ENCODE measurements at regions not wholly inside any gene's neighbourhood (a gene's known extent, or its start where the extent isn't known, plus 50 kb on each side); places are given as distances from the start of the nearest gene placed in this dataset.

DNA sequence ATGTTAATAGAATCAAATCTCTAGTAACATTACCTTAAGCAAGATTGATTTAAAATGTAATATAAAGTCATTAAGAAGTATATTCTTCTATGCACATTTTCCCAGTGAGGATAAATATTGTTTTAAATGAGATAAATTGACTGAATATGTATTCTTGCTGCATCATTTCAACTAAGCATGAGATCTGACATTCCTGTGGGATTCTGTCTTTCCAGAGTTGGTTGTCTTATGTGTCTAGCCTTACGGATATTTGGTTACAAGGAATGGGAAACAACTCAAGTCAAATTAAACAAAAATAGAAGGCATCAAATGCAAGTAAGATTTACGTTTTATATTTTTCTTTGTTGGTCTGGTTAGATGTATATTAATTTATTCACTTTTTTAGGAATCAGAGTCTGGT lies 287.5 kb downstream of the PTGER3 start:
- intact Hi-C loops (cut with DNase I): no loop called here
- 60 to 75% methylated on average over 2 of the region's 2 CpGs for WGBS, 2 donors
- no peak overlapping the region for H3K27ac ChIP-seq
- no peaks in the 10 kb centered on the region for H3K36me3 ChIP-seq
- no peak overlapping the region for H3K4me3 ChIP-seq (replicated peaks in 1 of 3)
- DNase-seq: no peak
- no peaks in the 10 kb centered on the region for H3K9me3 ChIP-seq
- H3K4me1 ChIP-seq: no peaks in the 10 kb centered on the region
- TF ChIP-seq, protein P1, sequence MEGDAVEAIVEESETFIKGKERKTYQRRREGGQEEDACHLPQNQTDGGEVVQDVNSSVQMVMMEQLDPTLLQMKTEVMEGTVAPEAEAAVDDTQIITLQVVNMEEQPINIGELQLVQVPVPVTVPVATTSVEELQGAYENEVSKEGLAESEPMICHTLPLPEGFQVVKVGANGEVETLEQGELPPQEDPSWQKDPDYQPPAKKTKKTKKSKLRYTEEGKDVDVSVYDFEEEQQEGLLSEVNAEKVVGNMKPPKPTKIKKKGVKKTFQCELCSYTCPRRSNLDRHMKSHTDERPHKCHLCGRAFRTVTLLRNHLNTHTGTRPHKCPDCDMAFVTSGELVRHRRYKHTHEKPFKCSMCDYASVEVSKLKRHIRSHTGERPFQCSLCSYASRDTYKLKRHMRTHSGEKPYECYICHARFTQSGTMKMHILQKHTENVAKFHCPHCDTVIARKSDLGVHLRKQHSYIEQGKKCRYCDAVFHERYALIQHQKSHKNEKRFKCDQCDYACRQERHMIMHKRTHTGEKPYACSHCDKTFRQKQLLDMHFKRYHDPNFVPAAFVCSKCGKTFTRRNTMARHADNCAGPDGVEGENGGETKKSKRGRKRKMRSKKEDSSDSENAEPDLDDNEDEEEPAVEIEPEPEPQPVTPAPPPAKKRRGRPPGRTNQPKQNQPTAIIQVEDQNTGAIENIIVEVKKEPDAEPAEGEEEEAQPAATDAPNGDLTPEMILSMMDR (IDR thresholded peaks at IDR 0.05): no peak
- TF ChIP-seq POLR2A (IDR thresholded peaks at IDR 0.05): no peak
- H3K27me3 ChIP-seq: no peaks in the 10 kb centered on the region

DNA sequence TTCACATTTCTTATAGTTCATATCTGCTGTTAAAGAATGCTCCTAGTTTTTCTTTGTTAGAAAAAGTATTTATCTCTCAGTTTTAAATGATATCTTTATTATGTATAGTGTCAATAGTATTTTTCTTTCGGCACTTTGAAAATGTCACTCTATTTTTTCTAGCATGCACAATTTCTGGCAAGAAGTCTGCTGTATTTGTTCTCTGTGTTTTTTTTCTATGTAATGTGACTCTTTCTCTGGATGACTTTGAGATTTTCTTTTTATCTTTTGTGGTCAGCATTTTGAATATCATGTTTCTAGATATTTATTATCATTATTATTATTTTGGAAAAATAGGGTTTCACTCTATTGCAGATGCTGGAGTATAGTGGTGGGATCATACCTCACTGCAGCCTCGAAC lies 285.2 kb downstream of the PTGER3 start:
- DNase-seq: no peak
- no peaks in the 10 kb centered on the region for H3K36me3 ChIP-seq
- intact Hi-C loops (cut with DNase I): no loop called here
- H3K4me1 ChIP-seq: no peaks in the 10 kb centered on the region
- WGBS, 2 donors: 90 to 92% methylated on average over 2 of the region's 2 CpGs
- H3K4me3 ChIP-seq (replicated peaks in 1 of 3): no peak overlapping the region
- H3K27ac ChIP-seq: no peak overlapping the region
- no peaks in the 10 kb centered on the region for H3K27me3 ChIP-seq
- no peaks in the 10 kb centered on the region for H3K9me3 ChIP-seq
- TF ChIP-seq, protein P1 (IDR thresholded peaks at IDR 0.05): no peak
- TF ChIP-seq POLR2A (IDR thresholded peaks at IDR 0.05): no peak

DNA sequence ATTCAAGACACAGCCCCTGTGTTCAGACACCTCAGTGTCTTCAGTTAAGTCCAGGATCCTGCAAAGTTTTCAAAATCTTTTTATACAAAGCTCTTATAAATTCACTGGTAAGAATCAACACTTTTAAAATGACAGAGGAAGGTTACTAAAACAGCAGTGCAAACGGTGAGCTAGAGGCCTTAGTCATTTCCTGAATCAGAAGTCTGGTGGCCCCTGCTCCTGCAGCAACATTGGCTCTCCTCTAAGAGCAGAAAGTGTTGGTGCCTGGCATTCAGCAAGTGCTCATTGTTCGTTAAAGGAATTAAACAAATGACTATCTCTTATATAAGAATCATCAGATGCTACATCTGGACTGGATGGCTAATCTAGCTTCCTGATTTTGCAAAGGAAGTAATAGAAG lies 282.9 kb downstream of the PTGER3 start:
- DNase-seq: no peak
- H3K9me3 ChIP-seq: no peaks in the 10 kb centered on the region
- no peaks in the 10 kb centered on the region for H3K4me1 ChIP-seq
- no peaks in the 10 kb centered on the region for H3K36me3 ChIP-seq
- no peaks in the 10 kb centered on the region for H3K27me3 ChIP-seq
- H3K4me3 ChIP-seq (replicated peaks in 1 of 3): no peak overlapping the region
- no peak for TF ChIP-seq POLR2A (IDR thresholded peaks at IDR 0.05)
- TF ChIP-seq, protein P1 (IDR thresholded peaks at IDR 0.05): no peak
- no peak overlapping the region for H3K27ac ChIP-seq
- intact Hi-C loops (cut with DNase I): no loop called here
- 40 to 43% methylated on average over 2 of the region's 2 CpGs for WGBS, 2 donors

DNA sequence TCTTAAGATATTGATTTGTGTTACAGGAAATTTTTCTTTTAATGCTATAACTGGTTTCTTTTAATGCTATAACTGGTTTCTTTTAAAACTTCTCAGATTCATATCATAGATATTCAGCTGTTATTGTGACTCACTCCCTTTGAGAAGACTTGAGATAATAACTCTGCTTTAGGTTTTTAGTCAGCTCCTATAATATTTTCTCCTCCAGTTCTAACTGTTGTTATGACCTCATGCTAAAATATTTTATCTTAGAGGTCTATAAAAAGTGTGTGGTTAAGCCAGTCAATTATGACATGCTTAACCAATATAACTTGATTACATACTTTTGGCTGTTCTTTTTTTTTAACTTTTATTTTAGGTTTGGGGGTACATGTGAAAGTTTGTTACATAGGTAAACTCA lies 280.2 kb downstream of the PTGER3 start:
- Histone ChIP-seq H3K27ac (no peak overlapping the region), H3K9me3 (no peaks in the 10 kb centered on the region), H3K27me3 (no peaks in the 10 kb centered on the region), H3K4me3 (replicated peaks in 1 of 3) (no peak overlapping the region), H3K36me3 (no peaks in the 10 kb centered on the region), H3K4me1 (no peaks in the 10 kb centered on the region)
- TF ChIP-seq POLR2A (IDR thresholded peaks at IDR 0.05): no peak
- TF ChIP-seq, protein P1 (IDR thresholded peaks at IDR 0.05): no peak
- intact Hi-C loops (cut with DNase I): no loop called here
- DNase-seq: no peak

DNA sequence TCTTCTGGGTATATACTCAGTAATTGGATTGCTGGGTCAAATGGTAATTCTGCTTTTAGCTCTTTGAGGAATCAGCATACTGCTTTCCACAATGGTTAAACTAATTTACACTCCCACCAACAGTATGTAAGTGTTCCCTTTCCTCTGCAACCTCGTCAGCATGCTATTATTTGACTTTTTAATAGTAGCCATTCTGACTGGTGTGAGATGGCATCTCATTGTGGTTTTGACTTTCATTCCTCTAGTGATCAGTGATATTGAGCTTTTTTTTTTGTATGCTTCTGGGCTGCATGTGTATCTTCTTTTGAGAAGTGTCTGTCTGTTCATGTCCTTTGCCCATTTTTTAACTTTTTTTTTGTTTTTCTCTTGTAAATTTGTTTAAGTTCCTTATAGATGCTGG lies 279.4 kb downstream of the PTGER3 start:
- Histone ChIP-seq H3K4me1 (no peaks in the 10 kb centered on the region), H3K9me3 (no peaks in the 10 kb centered on the region), H3K27ac (no peak overlapping the region), H3K36me3 (no peaks in the 10 kb centered on the region), H3K4me3 (replicated peaks in 1 of 3) (no peak overlapping the region), H3K27me3 (no peaks in the 10 kb centered on the region)
- WGBS, 2 donors: 69 to 76% methylated on average over 1 of the region's 1 CpG
- TF ChIP-seq POLR2A (IDR thresholded peaks at IDR 0.05): no peak
- TF ChIP-seq, protein P1 (IDR thresholded peaks at IDR 0.05): no peak
- intact Hi-C loops (cut with DNase I): no loop called here
- DNase-seq: no peak

Measured in thyroid gland (tissue), 4 donors.